H9 (cell line): ENCODE measurements at regions not wholly inside any gene's neighbourhood (a gene's known extent, or its start where the extent isn't known, plus 50 kb on each side); places are given as distances from the start of the nearest gene placed in this dataset.

ENCODE experiments used
- DNase-seq: peaks from one replicate; pipeline ENCODE4 v3.0.0-alpha.2; 2017
- H2AFZ ChIP-seq: one replicate; pipeline ENCODE4 v1.6.1; 2013; ENCODE audit warnings: mild to moderate bottlenecking, low read length, control low read depth, moderate library complexity
- H2AK5ac ChIP-seq: 2 replicates; pipeline ENCODE4 v1.6.1; 2013; ENCODE audit warnings: low read length, control low read depth, mixed read lengths; ENCODE audit not compliant: insufficient read length
- H2BK120ac ChIP-seq: one replicate; pipeline ENCODE4 v1.6.1; 2013; ENCODE audit warnings: low read depth, mild to moderate bottlenecking, low read length, control low read depth, inconsistent platforms; ENCODE audit not compliant: poor library complexity, severe bottlenecking
- H2BK12ac ChIP-seq: 2 replicates; pipeline ENCODE4 v1.6.1; 2013; ENCODE audit warnings: low read length, control low read depth, mixed read lengths, low read depth; ENCODE audit not compliant: insufficient read length
- H2BK15ac ChIP-seq: 2 replicates; pipeline ENCODE4 v1.6.1; 2013; ENCODE audit warnings: low read depth, low read length, control low read depth
- H2BK20ac ChIP-seq: one replicate; pipeline ENCODE4 v1.6.1; 2013; ENCODE audit warnings: low read depth, mild to moderate bottlenecking, low read length, control low read depth, inconsistent platforms; ENCODE audit not compliant: poor library complexity, severe bottlenecking
- H2BK5ac ChIP-seq: 2 replicates; pipeline ENCODE4 v1.6.1; 2013; ENCODE audit warnings: low read length, control low read depth, mixed read lengths; ENCODE audit not compliant: insufficient read length
- H3K14ac ChIP-seq: 2 replicates; pipeline ENCODE4 v1.6.1; 2013; ENCODE audit warnings: low read length, control low read depth; ENCODE audit not compliant: insufficient read depth
- H3K18ac ChIP-seq: 2 replicates; pipeline ENCODE4 v1.6.1; 2013; ENCODE audit warnings: low read depth, mild to moderate bottlenecking, mixed read lengths, low read length, control low read depth; ENCODE audit not compliant: insufficient read length
- H3K23ac ChIP-seq: 2 replicates; pipeline ENCODE4 v1.6.1; 2013; ENCODE audit warnings: low read length, control low read depth, mixed read lengths, low read depth; ENCODE audit not compliant: insufficient read length
- H3K23me2 ChIP-seq: 2 replicates; pipeline ENCODE4 v1.6.1; 2013; ENCODE audit warnings: low read depth, mild to moderate bottlenecking, mixed read lengths, low read length, control low read depth; ENCODE audit not compliant: insufficient read length, poor library complexity, severe bottlenecking
- H3K27ac ChIP-seq: 2 replicates; pipeline ENCODE4 v1.5.1; 2013; ENCODE audit warnings: low read length, control low read depth, mixed read lengths, low read depth; ENCODE audit not compliant: insufficient read length
- H3K27me3 ChIP-seq: 2 replicates; pipeline ENCODE4 v1.6.1; 2013; ENCODE audit warnings: low read length, control low read depth, inconsistent platforms; ENCODE audit not compliant: insufficient read depth
- H3K4ac ChIP-seq: 2 replicates; pipeline ENCODE4 v1.6.1; 2013; ENCODE audit warnings: low read depth, mild to moderate bottlenecking, control low read depth, inconsistent platforms, low read length, moderate library complexity
- H3K4me1 ChIP-seq: 2 replicates; pipeline ENCODE4 v1.6.1; 2013; ENCODE audit warnings: low read length, control low read depth, inconsistent platforms; ENCODE audit not compliant: insufficient read depth
- H3K4me2 ChIP-seq: 2 replicates; pipeline ENCODE4 v1.6.1; 2013; ENCODE audit warnings: low read length, control low read depth, mixed read lengths; ENCODE audit not compliant: insufficient read length, insufficient read depth
- H3K56ac ChIP-seq: 2 replicates; pipeline ENCODE4 v1.6.1; 2013; ENCODE audit warnings: low read depth, mild to moderate bottlenecking, mixed read lengths, low read length, control low read depth; ENCODE audit not compliant: insufficient read length
- H3K79me1 ChIP-seq: 2 replicates; pipeline ENCODE4 v1.6.1; 2013; ENCODE audit warnings: low read depth, mild to moderate bottlenecking, moderate library complexity, low read length, control low read depth, inconsistent platforms; ENCODE audit not compliant: insufficient read depth, poor library complexity, severe bottlenecking
- H3K79me2 ChIP-seq: 2 replicates; pipeline ENCODE4 v1.6.1; 2013; ENCODE audit warnings: low read length, control low read depth, inconsistent platforms; ENCODE audit not compliant: insufficient read depth
- H3K9ac ChIP-seq: 2 replicates; pipeline ENCODE4 v1.6.1; 2013; ENCODE audit warnings: low read length, control low read depth, mixed read lengths; ENCODE audit not compliant: insufficient read length; ENCODE audit errors: extremely low read depth
- H3K9me3 ChIP-seq: one replicate; pipeline ENCODE4 v1.6.1; 2013; ENCODE audit warnings: low read depth, low read length, inconsistent platforms; ENCODE audit not compliant: control insufficient read depth
- H3T11ph ChIP-seq: one replicate; pipeline ENCODE4 v1.6.1; 2013; ENCODE audit warnings: mild to moderate bottlenecking, low read length, control low read depth, inconsistent platforms
- H4K20me1 ChIP-seq: one replicate; pipeline ENCODE4 v1.6.1; 2013; ENCODE audit not compliant: control insufficient read depth, insufficient read length, insufficient read depth
- H4K5ac ChIP-seq: 2 replicates; pipeline ENCODE4 v1.6.1; 2013; ENCODE audit warnings: low read depth, mild to moderate bottlenecking, mixed read lengths, low read length, control low read depth; ENCODE audit not compliant: insufficient read length
- H4K8ac ChIP-seq: replicated peaks from 2 replicates; pipeline ENCODE4 v1.6.1; 2013; ENCODE audit warnings: low read length, control low read depth, mixed read lengths, low read depth; ENCODE audit not compliant: insufficient read length
- H4K91ac ChIP-seq: 2 replicates; pipeline ENCODE4 v1.6.1; 2013; ENCODE audit warnings: low read depth, mild to moderate bottlenecking, moderate library complexity, mixed read lengths, low read length, control low read depth; ENCODE audit not compliant: insufficient read length
- H3K27ac Mint-ChIP-seq, 3 experiments: 2 replicates in 2 of 3; 3 replicates in 1 of 3; pipeline ENCODE4 v1.8.0; 2020 to 2021; ENCODE audit warnings: mixed read lengths in 3 of 3, mild to moderate bottlenecking in 1 of 3, moderate library complexity in 1 of 3
- H3K27me3 Mint-ChIP-seq: 2 replicates; pipeline ENCODE4 v1.8.0; 2021; ENCODE audit warnings: low read depth, mild to moderate bottlenecking, moderate library complexity, mixed read lengths
- H3K36me3 Mint-ChIP-seq, 3 experiments: 2 replicates in 2 of 3; 3 replicates in 1 of 3; pipeline ENCODE4 v1.8.0; 2020 to 2021; ENCODE audit warnings: low read depth in 3 of 3, mixed read lengths in 3 of 3; ENCODE audit not compliant: insufficient read depth in 1 of 3
- H3K4me1 Mint-ChIP-seq, 2 experiments: 2 replicates each; pipeline ENCODE4 v1.8.0; 2020; ENCODE audit warnings: mixed read lengths in 2 of 2
- H3K4me3 Mint-ChIP-seq, 2 experiments: 2 replicates in 1 of 2; 3 replicates in 1 of 2; pipeline ENCODE4 v1.8.0; 2020 to 2021; ENCODE audit warnings: mild to moderate bottlenecking in 2 of 2, mixed read lengths in 2 of 2, moderate library complexity in 1 of 2
- H3K9me3 Mint-ChIP-seq, 2 experiments: 2 replicates in 1 of 2; 3 replicates in 1 of 2; pipeline ENCODE4 v1.8.0; 2020; ENCODE audit warnings: mild to moderate bottlenecking in 2 of 2, mixed read lengths in 2 of 2, moderate library complexity in 1 of 2
- WGBS: extraction: QIAGEN DNeasy Blood & Tissue Kit; methylation state at CpG from one replicate; pipeline ENCODE4 v1.1.7; 2013; ENCODE audit warnings: missing lambda C conversion rate, low lambda C conversion rate, mixed read lengths; ENCODE audit not compliant: insufficient read length; ENCODE audit errors: extremely low coverage; 5-methylcytosine and 5-hydroxymethylcytosine counted together
- TF ChIP-seq, protein P1 (sequence below): fragments of 200-600 bp; sonication (generic); conservative IDR thresholded peaks from 3 replicates; pipeline ENCODE4 v1.8.0; 2021; ENCODE audit warnings: antibody characterized with exemption, mild to moderate bottlenecking

DNA sequence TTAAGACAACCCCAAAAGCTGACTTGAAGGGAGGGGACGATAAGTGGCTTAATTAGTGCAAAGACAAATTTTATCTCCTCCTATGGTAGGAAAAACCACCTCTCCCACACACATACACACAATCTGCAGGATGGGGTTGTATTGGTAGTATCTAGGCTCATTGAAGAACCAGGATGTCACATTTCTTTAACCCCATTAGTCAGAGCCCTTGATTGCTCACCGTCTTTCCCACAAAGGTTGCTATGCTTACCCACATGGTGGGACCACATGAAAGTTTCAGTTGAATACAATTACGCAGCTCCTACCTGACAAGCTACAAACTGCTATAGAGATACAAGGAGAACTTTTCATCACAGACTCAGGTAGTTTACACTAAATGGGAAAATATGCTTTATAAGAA lies 765.0 kb upstream of the CELF4 start:
- no peaks in the 10 kb centered on the region for H3K9me3 Mint-ChIP-seq
- Histone ChIP-seq H2BK12ac (no peak overlapping the region), H4K8ac (no peak overlapping the region), H2AFZ (no peak overlapping the region), H3K9me3 (no peaks in the 10 kb centered on the region), H2BK5ac (no peak overlapping the region), H3K4me2 (no peak overlapping the region), H4K91ac (no peak overlapping the region), H3K4me1 (no peaks in the 10 kb centered on the region), H3T11ph (no peak overlapping the region), H3K79me1 (no peaks in the 10 kb centered on the region), H3K27ac (no peak overlapping the region), H3K56ac (no peak overlapping the region), H3K4ac (no peak overlapping the region), H3K79me2 (no peaks in the 10 kb centered on the region), H2BK120ac (no peak overlapping the region), H3K18ac (no peak overlapping the region), H3K14ac (no peak overlapping the region), H3K9ac (no peak overlapping the region), H3K23ac (no peak overlapping the region), H2AK5ac (no peak overlapping the region), H4K5ac (no peak overlapping the region), H3K27me3 (no peaks in the 10 kb centered on the region), H3K23me2 (no peaks in the 10 kb centered on the region), H2BK15ac (no peak overlapping the region), H2BK20ac (no peak overlapping the region), H4K20me1 (no peaks in the 10 kb centered on the region)
- no peak for DNase-seq
- H3K4me3 Mint-ChIP-seq: no peak overlapping the region
- no CpG with 5 or more reads among the region's 3 CpGs for WGBS
- no peak overlapping the region for H3K27ac Mint-ChIP-seq
- H3K4me1 Mint-ChIP-seq: no peaks in the 10 kb centered on the region
- TF ChIP-seq, protein P1, sequence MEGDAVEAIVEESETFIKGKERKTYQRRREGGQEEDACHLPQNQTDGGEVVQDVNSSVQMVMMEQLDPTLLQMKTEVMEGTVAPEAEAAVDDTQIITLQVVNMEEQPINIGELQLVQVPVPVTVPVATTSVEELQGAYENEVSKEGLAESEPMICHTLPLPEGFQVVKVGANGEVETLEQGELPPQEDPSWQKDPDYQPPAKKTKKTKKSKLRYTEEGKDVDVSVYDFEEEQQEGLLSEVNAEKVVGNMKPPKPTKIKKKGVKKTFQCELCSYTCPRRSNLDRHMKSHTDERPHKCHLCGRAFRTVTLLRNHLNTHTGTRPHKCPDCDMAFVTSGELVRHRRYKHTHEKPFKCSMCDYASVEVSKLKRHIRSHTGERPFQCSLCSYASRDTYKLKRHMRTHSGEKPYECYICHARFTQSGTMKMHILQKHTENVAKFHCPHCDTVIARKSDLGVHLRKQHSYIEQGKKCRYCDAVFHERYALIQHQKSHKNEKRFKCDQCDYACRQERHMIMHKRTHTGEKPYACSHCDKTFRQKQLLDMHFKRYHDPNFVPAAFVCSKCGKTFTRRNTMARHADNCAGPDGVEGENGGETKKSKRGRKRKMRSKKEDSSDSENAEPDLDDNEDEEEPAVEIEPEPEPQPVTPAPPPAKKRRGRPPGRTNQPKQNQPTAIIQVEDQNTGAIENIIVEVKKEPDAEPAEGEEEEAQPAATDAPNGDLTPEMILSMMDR: no peak
- no peaks in the 10 kb centered on the region for H3K27me3 Mint-ChIP-seq
- no peaks in the 10 kb centered on the region for H3K36me3 Mint-ChIP-seq
